Neuron (in vitro differentiated cells): ENCODE measurements at regions not wholly inside any gene's neighbourhood (a gene's known extent, or its start where the extent isn't known, plus 50 kb on each side); places are given as distances from the start of the nearest gene placed in this dataset.

Experiments used
- H2AFZ ChIP-seq: one replicate; pipeline ENCODE4 v1.6.1; 2013; ENCODE audit warnings: low read depth, mild to moderate bottlenecking, inconsistent platforms, low read length, moderate library complexity
- H3K27me3 ChIP-seq: one replicate; pipeline ENCODE4 v1.6.1; 2013; ENCODE audit warnings: low read length; ENCODE audit not compliant: insufficient read depth
- H3K36me3 ChIP-seq: one replicate; pipeline ENCODE4 v1.6.1; 2013; ENCODE audit warnings: low read length; ENCODE audit not compliant: insufficient read depth
- H3K4me1 ChIP-seq: one replicate; pipeline ENCODE4 v1.6.1; 2013; ENCODE audit warnings: low read length; ENCODE audit not compliant: insufficient read depth
- H3K4me3 ChIP-seq: 2 replicates; pipeline ENCODE4 v1.5.1; 2013; ENCODE audit warnings: mild to moderate bottlenecking, low read length, moderate library complexity
- H3K9me3 ChIP-seq: one replicate; pipeline ENCODE4 v1.6.1; 2013; ENCODE audit warnings: low read length

GRCh38 chr3:191770541-191770940 is 309.6 kb downstream of the PYDC2 start:
- no peaks in the 10 kb centered on the region for H3K9me3 ChIP-seq
- H3K36me3 ChIP-seq: no peaks in the 10 kb centered on the region
- no peak overlapping the region for H3K4me3 ChIP-seq
- no peak overlapping the region for H2AFZ ChIP-seq
- peaks cover 12% of the 10 kb centered on the region for H3K4me1 ChIP-seq
- H3K27me3 ChIP-seq: no peaks in the 10 kb centered on the region

- Histone ChIP-seq H3K9me3 (peaks cover 2% of the 10 kb centered on the region), H3K27me3 (no peaks in the 10 kb centered on the region), H2AFZ (no peak overlapping the region), H3K4me3 (no peak overlapping the region), H3K36me3 (no peaks in the 10 kb centered on the region), H3K4me1 (peaks cover 13% of the 10 kb centered on the region)
Measured at GRCh38 chr3:191774485-191774884, 313.5 kb downstream of the PYDC2 start.

- no peaks in the 10 kb centered on the region for H3K27me3 ChIP-seq
- no peaks in the 10 kb centered on the region for H3K36me3 ChIP-seq
- peaks cover 15% of the 10 kb centered on the region for H3K4me1 ChIP-seq
- H3K9me3 ChIP-seq: peaks cover 2% of the 10 kb centered on the region
- H3K4me3 ChIP-seq: no peak overlapping the region
- H2AFZ ChIP-seq: no peak overlapping the region
Measured at GRCh38 chr3:191775451-191776233, 314.7 kb downstream of the PYDC2 start.

GRCh38 chr3:191781044-191781443 is 320.1 kb downstream of the PYDC2 start:
- no peaks in the 10 kb centered on the region for H3K36me3 ChIP-seq
- no peaks in the 10 kb centered on the region for H3K27me3 ChIP-seq
- H2AFZ ChIP-seq: no peak overlapping the region
- no peak overlapping the region for H3K4me3 ChIP-seq
- peaks cover 2% of the 10 kb centered on the region for H3K9me3 ChIP-seq
- H3K4me1 ChIP-seq: peaks cover 11% of the 10 kb centered on the region

- Histone ChIP-seq H3K27me3 (no peaks in the 10 kb centered on the region), H3K4me3 (no peak overlapping the region), H2AFZ (no peak overlapping the region), H3K36me3 (no peaks in the 10 kb centered on the region), H3K4me1 (peaks cover 11% of the 10 kb centered on the region), H3K9me3 (peaks cover 2% of the 10 kb centered on the region)
Measured at GRCh38 chr3:191783024-191783423, 322.1 kb downstream of the PYDC2 start.

- peaks cover 4% of the 10 kb centered on the region for H3K9me3 ChIP-seq
- no peak overlapping the region for H2AFZ ChIP-seq
- no peak overlapping the region for H3K4me3 ChIP-seq
- H3K27me3 ChIP-seq: no peaks in the 10 kb centered on the region
- no peaks in the 10 kb centered on the region for H3K4me1 ChIP-seq
- no peaks in the 10 kb centered on the region for H3K36me3 ChIP-seq
Measured at GRCh38 chr3:191790934-191791333, 330.0 kb downstream of the PYDC2 start.

GRCh38 chr3:191792580-191792979 is 331.6 kb downstream of the PYDC2 start:
- H3K27me3 ChIP-seq: no peaks in the 10 kb centered on the region
- H3K4me3 ChIP-seq: no peak overlapping the region
- H2AFZ ChIP-seq: no peak overlapping the region
- no peaks in the 10 kb centered on the region for H3K36me3 ChIP-seq
- H3K4me1 ChIP-seq: no peaks in the 10 kb centered on the region
- peaks cover 4% of the 10 kb centered on the region for H3K9me3 ChIP-seq

- Histone ChIP-seq H3K36me3 (no peaks in the 10 kb centered on the region), H3K4me1 (no peaks in the 10 kb centered on the region), H2AFZ (no peak overlapping the region), H3K4me3 (no peak overlapping the region), H3K27me3 (no peaks in the 10 kb centered on the region), H3K9me3 (peaks cover 1% of the 10 kb centered on the region)
Measured at GRCh38 chr3:191795196-191795595, 334.2 kb downstream of the PYDC2 start.

- Histone ChIP-seq H3K4me1 (no peaks in the 10 kb centered on the region), H3K36me3 (no peaks in the 10 kb centered on the region), H2AFZ (no peak overlapping the region), H3K27me3 (no peaks in the 10 kb centered on the region), H3K9me3 (no peaks in the 10 kb centered on the region), H3K4me3 (no peak overlapping the region)
Measured at GRCh38 chr3:191797271-191797670, 336.3 kb downstream of the PYDC2 start.

GRCh38 chr3:191802671-191803070 is 341.7 kb downstream of the PYDC2 start:
- Histone ChIP-seq H2AFZ (no peak overlapping the region), H3K9me3 (peaks cover 5% of the 10 kb centered on the region), H3K4me1 (no peaks in the 10 kb centered on the region), H3K27me3 (no peaks in the 10 kb centered on the region), H3K4me3 (no peak overlapping the region), H3K36me3 (no peaks in the 10 kb centered on the region)

GRCh38 chr3:191804935-191805334 is 344.0 kb downstream of the PYDC2 start:
- H3K27me3 ChIP-seq: no peaks in the 10 kb centered on the region
- no peaks in the 10 kb centered on the region for H3K4me1 ChIP-seq
- H3K4me3 ChIP-seq: no peak overlapping the region
- no peaks in the 10 kb centered on the region for H3K36me3 ChIP-seq
- peaks cover 5% of the 10 kb centered on the region for H3K9me3 ChIP-seq
- no peak overlapping the region for H2AFZ ChIP-seq

- no peaks in the 10 kb centered on the region for H3K27me3 ChIP-seq
- H3K4me3 ChIP-seq: no peak overlapping the region
- H3K4me1 ChIP-seq: no peaks in the 10 kb centered on the region
- H2AFZ ChIP-seq: no peak overlapping the region
- H3K9me3 ChIP-seq: peaks cover 5% of the 10 kb centered on the region
- no peaks in the 10 kb centered on the region for H3K36me3 ChIP-seq
Measured at GRCh38 chr3:191808073-191808472, 347.1 kb downstream of the PYDC2 start.

GRCh38 chr3:191809326-191809949 is 348.5 kb downstream of the PYDC2 start:
- Histone ChIP-seq H3K4me1 (no peaks in the 10 kb centered on the region), H3K4me3 (no peak overlapping the region), H3K27me3 (no peaks in the 10 kb centered on the region), H2AFZ (no peak overlapping the region), H3K9me3 (no peaks in the 10 kb centered on the region), H3K36me3 (no peaks in the 10 kb centered on the region)
